Vagina (tissue), 2 donors: ENCODE measurements at regions not wholly inside any gene's neighbourhood (a gene's known extent, or its start where the extent isn't known, plus 50 kb on each side); places are given as distances from the start of the nearest gene placed in this dataset.

Source experiments
- CTCF ChIP-seq, 3 experiments: fragments of 450-650 bp in 2 of 3; fragments of 200-600 bp in 1 of 3; sonication (generic) in 1 of 3; IDR thresholded peaks; one replicate each; pipeline ENCODE4 v1.5.1; 2017 to 2019; ENCODE audit warnings: antibody characterized with exemption in 3 of 3, mild to moderate bottlenecking in 2 of 3, moderate library complexity in 2 of 3
- POLR2A ChIP-seq, 2 donors: fragments of 450-650 bp; IDR thresholded peaks; one replicate each; pipeline ENCODE4 v1.6.1; 2017; ENCODE audit warnings: antibody characterized with exemption in 2 of 2, mild to moderate bottlenecking in 2 of 2, moderate library complexity in 2 of 2

- TF ChIP-seq CTCF (IDR thresholded peaks at IDR 0.05): no peak
- no peak for TF ChIP-seq POLR2A (IDR thresholded peaks at IDR 0.05)
Observed at GRCh38 chr9:2362150-2362549, 259.4 kb upstream of the VLDLR start.
